CD4-positive, alpha-beta T cell treated with Interleukin-4 for 4 hours (primary cell): ENCODE measurements at regions not wholly inside any gene's neighbourhood (a gene's known extent, or its start where the extent isn't known, plus 50 kb on each side); places are given as distances from the start of the nearest gene placed in this dataset.

Experiments
- DNase-seq: peaks from one replicate; pipeline ENCODE4 v3.0.0-alpha.2; 2020

DNA sequence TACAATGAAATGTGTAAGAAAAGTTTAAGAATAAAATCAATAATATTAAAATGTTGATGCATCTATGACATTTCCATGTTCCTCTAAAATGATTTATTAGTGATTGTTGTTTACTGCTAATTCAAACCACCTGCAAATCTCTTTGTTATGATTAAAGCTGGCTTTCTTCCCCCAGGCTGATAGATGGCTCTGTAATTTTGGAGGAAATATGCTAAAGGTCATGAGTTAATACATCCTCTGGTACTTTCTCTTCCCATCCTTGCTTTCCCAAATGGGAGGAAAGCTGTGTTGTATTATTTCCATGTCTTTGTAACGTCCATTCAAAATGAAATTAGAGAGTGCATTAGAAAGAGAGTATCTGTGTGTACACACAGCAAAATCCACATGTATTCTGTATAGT is 139.5 kb upstream of the TMCO5A start:
- no peak for DNase-seq

DNA sequence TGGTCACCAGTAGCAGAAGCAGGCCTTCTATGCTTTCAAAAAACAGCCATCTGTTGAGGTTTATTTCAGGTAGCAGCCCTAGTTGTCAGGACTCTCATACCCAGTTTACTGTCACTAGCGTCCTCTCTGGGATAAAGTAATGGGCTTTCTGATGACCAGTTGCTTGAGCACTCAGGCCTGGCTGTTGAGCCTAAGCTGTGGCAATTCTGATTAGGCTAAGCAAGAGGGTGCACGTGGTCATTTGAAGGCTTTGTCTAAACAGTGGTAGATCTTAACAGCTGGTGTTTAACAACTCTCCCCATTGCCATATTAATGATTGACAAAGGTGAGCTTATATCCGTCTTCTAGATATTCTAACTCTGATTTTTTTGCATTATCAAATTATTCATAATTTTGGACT is 132.9 kb upstream of the TMCO5A start:
- no peak for DNase-seq

DNA sequence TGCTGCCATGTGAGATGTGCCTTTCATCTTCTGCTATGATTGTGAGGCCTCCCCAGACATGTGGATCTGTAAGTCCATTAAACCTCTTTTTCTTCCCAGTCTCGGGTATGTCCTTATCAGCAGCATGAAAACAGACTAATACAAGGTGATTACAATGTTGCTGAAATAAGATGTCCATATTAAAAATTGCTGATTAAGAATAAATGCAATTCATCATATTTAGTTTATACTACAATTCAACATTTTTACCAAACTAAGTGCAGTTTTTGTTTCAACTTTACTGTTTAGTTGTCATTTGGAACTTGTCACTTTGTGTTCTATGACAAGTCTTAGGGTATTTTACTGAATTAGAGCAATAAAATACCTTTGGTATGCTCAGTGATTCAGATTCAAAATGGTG is 127.6 kb upstream of the TMCO5A start:
- no peak for DNase-seq

DNA sequence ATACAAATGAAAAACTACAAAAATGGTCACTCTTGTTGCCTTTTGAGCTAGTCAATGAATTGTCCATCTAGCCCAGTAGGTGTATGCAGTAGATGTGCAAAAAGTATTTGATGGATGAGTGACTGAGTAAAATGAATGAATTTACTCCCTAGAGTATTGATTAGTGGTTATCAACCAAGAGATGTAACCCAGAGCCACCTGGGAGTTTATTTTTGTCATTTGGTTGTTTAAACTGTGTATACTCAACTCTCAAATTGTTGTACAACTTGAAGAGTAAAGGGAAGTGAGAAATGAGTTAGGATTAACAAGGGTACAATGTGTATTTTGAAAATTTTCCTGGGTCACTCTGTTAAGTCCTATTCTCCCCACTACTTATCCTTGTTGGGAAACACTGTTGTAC is 124.1 kb upstream of the TMCO5A start:
- no peak for DNase-seq

DNA sequence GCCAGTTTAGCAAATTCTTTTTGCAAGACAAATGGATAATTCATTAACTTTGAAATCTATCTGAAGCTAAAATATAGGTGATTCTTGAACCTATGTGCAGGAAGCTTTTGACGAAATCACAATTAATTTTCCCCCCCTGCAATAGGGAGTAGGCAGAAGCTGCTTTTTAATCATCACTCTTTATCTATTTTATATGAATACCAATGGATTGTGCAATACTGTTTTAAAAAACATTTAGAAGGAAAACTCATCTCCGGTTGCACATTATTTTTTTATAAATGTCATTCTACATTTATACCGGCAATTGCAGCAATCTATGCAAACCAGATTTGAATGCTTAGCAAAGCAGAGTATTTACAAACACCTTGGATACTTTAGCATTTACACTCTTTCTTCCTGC is 121.1 kb upstream of the TMCO5A start:
- no peak for DNase-seq

DNA sequence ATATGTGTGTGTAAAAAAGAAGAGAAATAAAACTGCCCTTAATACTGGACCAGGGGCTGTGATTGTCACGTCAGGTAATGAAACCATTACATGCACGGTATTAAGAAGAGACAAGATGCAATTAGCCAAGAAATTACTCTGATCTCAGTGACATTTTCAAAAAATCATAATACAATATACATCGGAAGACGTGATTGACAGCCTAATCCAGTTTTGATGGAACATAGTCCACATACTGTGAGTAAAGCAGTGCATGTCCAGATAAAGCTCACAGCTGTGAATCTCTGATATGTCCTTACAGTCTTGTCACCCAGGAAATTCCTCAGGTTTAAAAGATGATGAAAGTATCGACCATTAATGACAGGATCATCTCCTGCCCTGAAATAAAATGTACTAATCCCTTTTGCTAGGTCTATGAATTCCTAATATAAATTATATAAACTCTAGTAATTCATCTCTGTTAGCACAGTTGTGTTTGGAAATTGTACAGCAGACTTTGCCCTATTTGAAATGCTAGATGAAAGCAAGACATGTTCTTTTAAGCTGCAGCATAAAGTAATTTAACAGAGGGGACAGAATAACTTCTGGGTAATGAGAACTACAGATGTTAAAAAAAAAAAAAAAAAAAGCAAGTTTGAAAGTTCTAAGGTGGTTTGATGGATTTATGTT is 119.5 kb upstream of the TMCO5A start:
- no peak for DNase-seq

DNA sequence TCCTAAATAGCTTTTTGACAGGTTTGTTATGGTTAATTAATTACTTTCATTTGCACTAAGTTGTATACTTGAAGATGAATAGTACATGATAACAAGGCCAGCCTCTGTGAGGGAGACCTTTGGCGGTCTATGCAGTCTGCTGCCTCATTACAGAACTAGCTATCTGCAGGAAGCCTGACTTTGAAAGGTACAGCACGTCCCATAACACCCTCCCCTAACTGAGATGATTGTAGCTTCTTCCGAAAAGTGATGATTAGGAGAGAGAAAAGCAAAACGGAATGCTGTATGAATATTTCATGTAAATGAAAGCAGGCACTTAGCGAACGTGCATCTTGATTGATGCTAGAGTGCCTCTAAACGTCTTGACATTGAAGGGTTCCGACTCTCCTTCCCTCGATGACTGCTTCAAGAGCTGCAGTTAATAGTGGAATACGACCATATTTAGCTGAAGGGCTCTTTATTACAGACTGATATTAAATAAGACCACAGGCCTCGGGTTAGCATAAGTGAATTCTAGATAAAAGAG is 116.2 kb upstream of the TMCO5A start:
- DNase-seq = no peak

DNA sequence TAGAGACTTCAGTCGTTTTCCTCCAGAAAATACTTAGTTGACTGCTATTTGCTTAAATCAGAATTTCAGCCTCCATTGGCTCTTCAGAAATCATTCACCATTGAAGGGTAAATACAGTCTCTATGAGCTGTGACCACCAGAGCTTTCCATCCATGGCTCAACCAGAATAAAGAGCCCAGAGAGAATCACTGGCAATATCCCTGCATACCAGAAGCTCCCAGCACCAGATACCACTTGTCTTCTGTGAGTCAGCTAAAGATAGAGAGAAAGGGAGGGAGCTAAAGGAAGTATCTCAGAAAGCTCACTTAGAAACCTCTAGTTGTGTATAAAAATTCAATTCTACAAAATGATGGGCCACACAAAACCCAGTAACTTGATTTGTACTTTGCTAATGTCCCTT is 115.2 kb upstream of the TMCO5A start:
- DNase-seq = no peak

DNA sequence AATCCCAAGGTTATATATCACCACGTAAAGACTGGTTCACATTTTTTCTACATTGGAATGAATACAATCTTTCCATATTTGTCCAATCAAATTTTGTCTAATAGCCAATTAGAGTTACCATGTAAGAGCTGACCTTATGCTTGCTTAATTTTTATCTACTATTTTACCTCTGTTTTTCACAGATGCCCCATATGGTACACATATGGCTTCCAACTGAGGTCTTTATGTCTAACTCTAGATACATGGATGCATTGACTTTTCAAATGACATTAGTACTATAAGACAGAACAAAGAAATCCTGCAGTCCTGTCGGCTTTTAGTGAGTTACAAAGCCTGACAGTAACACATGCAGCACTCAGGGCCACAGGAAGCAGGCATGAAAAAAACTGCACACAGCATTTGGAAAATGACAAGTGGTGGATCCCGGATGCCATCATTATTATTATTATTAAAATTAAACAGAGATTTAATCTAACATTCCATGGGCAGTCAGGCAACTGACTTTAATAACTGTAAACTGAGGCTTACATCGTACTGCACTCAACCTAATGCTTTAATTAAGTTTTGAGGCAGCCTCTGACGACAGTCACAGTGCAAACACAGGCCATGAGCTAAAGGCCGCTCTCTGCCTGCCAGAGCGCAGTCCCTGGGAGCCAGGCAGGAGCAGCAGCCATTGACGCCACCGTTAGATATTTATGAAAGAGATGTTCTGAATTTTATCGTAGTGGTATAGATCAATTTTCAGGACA is 113.9 kb upstream of the TMCO5A start:
- DNase-seq = no peak

DNA sequence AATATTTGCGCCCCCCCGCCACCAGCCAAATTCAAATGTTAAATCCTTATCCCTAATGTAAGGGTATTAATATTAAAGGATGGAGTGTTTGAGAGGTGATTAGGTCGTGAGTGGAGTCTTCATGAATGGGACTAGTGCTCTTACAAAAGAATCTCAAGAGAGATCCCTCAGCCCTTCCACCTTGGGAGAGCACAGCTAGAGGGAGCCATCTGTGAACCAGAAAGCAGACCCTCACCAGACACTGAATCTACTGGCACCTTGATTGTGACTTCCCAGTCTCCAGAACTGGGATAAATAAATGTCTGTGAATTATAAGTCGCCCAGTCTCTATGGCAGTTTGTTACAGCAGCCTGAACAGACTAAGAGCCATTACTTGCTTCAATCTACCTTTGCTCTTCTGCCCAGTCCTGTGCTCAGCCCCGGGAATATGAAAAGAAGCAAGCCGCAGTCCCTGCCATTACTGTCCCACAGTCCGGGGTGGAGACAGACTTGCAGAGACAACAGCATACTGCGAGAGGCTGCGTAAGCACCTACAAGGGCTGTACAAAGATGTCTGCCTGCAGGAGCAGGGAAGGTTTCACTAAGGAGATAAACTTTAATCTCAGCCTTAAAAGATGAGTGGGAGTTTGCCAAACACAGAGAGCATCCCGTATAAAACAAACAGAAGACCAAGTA is 110.7 kb upstream of the TMCO5A start:
- DNase-seq = no peak

DNA sequence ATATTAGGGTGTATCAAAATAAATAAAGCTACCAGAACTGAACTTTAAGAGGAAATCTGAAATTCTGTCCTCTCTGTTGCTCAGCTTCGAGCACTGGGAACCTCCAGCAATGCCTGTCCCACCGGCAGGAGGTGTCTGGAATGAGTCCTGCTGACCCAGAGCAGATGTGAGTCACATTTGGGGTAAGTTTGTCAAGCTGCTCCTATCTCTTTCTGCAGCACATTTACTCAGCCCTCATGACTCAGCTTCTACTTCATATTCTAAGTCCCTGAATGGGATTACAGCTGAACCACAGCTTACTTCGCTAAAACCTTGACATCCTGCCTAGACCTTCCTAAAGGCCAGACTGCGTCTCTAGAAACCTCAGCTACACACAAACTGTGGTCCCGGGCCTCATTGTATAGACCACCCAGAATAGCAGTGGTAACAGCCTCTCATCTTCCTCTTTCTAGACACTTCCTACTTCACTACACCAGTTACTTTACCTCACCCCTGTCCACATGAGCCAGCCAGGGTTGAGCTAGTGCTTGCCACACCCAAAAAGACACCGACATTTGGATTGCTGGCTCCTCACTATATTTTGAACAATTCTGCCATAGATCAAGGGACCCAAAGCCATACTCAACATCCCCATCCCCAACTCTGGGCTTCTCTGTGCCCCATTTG is 109.6 kb upstream of the TMCO5A start:
- DNase-seq = no peak

DNA sequence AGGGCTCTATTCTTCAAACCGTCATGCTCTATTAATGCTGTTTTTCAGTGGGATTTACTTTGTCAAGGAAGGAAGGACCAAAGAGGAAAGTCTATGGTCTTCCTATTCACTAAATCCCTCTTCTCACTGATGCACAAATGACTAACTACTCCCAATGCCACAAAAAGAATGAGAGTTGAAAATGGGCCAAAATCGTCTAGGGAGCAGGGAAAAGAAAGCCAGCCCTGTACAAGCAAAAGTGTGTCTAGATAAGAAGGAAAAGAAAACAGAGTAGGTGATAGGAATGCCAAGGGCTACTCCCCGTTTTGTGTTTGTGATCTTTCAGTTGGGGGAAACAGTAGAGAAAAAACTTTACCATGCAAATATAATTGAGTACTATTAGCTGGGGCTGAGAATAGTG is 97.2 kb upstream of the TMCO5A start:
- DNase-seq = no peak

DNA sequence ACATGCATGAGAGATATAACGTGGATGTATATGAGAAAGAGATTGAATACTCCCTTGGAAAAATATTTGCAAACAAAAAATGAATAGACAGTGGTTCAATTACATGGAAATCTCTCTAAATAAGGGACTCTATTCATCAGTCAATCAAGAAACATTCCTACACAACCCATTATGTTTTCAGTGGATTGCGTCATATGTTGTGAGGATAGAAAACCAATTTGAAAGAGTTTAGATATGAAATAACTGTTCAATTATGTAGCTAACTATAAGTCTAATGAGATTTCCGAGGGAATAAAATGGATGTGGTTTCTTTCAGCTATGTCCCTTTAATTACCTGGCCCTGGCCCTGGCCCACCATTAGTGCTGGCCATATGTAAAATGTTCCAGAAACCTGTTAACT is 86.7 kb upstream of the TMCO5A start:
- no peak for DNase-seq

DNA sequence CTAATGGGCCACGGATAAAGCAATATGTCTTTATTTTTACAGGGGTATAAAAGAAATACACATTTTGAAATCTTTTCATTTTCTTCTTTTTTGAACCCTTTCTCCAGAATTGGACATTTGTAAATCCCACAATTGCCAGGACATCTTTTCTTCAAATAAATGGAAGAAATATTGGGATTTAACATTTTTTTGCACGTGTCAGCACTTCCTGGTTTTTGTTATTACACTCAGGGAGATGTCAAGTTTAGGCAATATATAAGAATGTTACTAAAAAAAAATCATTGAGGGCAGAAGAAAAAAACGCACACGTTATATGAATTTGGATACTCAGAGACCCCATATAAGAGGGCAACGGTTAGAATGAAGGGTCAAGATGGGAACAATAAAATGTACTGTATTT is 78.3 kb upstream of the TMCO5A start:
- no peak for DNase-seq

DNA sequence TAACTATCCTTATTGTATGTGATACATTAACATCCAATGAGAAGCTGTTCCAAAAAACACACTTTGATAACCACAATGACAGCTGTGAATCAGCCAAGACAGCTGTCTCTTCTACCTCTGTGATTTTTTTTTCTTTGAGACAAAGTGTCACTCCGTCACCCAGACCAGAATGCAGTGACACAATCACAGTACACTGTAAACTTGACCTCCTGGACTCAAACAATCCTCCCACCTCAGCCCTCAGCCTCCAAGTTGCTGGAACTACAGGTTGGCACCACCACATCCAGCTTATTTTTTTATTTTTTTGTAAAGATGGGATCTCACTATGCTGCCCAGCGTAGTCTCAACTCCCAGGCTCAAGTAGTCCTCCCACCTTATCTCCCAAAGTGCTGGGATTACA is 73.5 kb upstream of the TMCO5A start:
- DNase-seq = no peak

DNA sequence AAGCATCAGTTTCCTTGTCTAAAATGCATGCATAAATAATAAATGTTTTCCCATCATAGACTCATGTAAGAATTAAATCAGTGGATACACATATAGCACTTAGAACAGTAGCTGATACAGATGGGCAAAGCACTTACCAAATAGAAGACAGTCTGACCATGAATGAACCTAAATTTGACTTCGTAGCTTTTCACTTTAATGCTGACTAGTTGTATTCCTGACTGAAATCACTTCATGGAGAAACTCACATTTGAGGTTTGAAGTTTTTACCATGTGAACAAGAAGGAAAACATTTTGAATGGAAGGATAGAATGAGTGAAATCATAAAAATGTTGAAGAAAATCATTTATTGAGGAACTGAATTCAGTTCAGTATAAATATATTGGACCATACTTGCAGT is 68.8 kb upstream of the TMCO5A start:
- no peak for DNase-seq

DNA sequence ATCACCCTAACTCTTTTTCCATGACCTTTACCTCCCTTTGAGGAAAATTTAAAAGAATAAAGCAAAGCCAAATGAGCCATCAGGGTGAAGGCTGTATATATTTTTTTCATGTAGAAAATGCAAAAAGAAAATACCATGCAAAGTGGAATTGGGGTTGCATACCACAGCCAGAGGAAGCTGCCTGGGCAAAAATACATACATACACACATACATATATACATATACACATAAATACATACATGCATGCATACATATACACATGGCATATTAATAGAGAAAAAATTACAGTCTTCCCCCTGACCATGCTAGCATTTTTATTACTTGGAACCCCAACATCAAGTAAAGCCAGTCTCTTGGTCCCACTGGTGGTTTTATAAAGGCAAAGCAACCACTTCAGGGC is 63.7 kb upstream of the TMCO5A start:
- DNase-seq = no peak

DNA sequence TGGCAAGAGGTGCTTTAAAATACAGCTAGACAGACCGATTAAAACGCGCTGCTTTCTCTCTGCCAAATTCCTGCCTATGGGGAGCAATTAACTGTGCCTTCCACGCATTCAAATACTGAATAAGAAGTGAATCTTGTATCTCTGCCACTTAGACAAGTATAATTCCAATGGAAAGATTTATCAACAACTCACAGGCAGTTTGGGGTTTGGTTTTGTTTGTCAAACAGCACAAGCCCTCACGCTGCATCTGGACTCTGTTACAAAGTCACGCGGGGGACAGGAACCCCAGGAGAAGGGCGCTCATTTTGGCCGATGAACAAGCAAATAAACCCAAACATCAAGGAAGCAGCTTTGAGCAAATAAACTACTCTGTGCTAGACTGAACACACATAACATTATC is 61.8 kb upstream of the TMCO5A start:
- DNase-seq = no peak

DNA sequence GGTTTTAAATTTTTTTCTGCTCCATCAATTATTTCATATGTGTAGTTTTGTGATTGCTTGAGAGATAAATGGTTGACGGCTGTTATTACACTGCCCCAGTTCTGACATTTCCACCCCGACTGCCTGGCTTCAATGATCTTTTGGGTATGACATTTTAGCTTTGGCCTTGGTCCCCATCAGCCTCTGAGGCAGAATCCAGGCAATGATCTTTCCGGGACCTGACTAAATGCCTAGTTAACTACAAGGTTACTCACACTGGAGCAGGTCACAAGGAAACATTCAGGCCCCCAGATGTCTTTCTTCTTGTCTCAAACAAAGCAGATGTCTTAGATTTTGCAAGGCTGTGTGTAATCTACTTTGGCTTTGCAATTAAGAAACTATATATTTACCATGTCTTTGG is 61.1 kb upstream of the TMCO5A start:
- no peak for DNase-seq

DNA sequence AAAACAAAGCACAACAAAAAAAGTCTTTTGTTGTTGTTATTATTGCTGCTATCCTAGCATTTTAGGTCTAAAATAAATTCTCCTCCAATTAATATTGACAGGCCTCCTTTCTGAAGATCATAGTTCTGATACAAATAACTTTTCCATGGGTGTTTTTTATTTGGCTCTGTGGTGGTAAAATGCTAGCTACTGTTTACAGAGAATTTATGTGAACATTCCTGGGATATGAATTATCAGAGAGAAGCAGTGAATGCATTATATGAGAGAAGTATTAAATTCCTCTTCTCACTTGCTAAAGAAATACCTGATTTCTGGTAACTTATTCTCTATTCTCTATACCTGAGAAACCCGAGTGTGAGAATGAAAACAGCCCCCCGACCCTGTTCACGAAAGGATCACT is 57.5 kb upstream of the TMCO5A start:
- DNase-seq = no peak

DNA sequence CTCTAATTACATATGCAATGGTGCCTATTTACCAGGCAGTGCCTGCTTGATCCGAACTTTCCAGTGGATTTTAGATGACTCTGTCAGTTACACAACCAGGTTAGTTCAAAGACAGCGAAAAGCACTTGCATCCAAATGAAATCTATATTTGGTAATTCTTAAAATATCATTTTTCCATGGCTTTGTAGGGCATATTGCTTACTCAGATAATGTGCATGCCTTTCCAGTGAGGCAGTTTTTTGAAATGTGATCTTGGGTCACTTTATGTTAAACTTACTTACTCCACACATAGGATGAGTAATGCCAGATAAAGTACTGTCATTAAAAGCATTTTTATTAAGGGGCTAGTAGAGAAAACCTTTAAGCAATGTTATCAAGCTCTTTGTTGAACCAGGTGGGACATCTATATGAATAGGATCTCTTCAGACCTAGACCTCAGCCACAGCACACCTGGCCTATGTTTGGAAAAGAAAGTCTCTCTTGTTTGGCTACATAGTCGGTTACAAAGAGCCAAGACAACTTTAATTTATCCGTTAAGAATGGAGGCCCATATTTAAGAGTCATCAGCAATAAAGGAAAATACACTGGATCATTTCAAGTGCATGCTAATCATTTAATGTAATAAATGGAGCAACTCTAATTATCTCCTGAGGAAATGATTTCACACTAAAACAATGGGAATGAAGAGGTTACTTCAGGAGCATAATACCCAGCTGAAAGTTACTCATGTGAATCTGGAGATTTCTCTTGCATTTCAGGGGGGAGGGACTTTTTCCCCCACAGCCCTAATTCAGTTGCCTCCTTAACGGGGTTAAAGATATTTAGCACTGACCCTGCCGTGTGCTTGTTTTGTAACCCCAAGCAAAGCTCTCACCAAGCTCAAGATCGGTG is 56.3 kb upstream of the TMCO5A start:
- no peak for DNase-seq

DNA sequence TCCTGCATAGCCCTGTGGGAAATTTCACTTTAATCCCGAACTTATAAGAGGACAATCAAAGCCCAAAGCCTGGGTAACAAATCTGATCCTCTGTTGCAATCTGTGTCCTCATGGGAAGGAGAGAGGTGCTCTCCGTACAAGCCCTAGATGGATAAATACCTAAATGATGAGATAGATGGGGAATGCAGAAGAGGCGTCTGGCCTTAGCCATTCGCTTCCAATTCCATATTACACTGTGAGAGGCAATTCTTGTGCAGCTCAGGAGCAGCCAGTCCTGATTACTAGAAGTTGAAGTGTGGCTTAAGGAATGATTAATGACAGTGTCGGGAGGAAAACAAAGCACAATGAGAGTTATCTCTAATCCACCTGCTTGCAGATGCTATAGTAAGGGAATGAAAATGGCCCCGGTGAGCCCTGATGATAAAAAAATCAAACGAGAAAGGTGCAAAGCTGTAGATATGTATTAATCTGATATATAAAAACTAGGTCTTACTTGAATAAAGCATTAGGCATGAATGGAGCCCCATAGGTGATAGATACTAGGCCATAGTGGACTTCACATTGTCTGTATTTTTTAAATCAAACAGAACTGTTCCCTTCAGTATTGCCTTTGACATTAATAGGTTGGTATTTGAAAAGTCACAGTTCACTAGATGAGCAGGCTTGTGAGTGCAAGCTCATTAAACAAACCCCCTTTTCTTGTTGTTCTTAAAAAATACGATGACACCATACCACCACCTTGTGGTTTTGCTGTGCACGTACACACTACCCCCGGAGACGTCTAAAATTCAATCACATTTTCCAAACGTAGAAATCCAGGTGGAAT is 54.2 kb upstream of the TMCO5A start:
- no peak for DNase-seq
